HG03354 (cell line): ENCODE measurements at regions not wholly inside any gene's neighbourhood (a gene's known extent, or its start where the extent isn't known, plus 50 kb on each side); places are given as distances from the start of the nearest gene placed in this dataset.
"Not testable (repeated sequence)": the region's sequence is repeated elsewhere in the genome, so short reads cannot be mapped to it uniquely, and the experiment has no call there.

Experiments used
- ATAC-seq: cut with Tn5 transposase; IDR thresholded peaks from one replicate; pipeline ENCODE4 v1.9.1; 2021; ENCODE audit warnings: mild to moderate bottlenecking; ENCODE audit not compliant: unreplicated experiment, poor library complexity, severe bottlenecking

DNA sequence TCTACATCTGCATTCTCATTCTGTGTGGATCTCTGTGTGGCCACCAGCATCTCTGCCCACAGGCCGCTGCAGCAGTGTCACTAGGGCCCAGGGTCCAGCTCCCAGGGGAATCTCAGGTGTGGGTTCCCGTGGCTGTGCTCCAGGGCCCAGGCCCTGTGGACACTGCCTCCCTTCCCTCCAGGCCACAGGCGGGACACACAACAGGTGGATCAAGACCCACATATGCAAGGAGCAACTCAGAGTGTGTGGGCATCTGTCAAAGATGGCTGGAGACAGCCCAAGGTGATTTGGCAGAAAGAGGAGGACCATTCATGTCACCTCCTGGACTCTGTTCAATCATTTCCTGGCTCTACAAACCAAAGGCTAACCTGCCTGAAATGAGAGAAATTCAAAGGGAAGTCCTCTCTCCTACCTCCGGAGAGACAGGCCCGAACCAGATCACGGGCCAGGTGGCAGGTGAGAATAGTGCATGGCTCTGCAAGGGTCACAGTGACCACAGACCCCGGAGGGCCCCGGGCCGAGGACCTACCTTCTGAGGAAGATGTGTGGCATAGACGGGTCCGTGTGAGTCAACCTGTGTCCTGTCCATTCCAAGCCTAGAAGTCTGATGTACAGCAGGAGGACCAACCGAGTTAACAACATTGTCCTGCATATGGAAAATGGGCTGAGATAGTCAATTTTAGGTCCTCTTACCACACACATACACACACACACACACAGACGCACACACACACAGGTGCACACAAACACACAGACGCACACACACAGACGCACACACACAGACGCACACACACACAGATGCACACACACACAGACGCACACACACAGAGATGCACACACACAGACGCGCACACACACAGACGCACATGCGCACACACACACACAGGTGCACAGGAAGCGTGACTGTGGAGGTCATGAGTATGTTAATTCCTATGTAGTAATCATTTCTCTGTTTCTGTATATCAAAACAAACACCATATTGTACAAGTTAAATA is 1068.5 kb downstream of the BRD1 start:
- no peak for ATAC-seq

DNA sequence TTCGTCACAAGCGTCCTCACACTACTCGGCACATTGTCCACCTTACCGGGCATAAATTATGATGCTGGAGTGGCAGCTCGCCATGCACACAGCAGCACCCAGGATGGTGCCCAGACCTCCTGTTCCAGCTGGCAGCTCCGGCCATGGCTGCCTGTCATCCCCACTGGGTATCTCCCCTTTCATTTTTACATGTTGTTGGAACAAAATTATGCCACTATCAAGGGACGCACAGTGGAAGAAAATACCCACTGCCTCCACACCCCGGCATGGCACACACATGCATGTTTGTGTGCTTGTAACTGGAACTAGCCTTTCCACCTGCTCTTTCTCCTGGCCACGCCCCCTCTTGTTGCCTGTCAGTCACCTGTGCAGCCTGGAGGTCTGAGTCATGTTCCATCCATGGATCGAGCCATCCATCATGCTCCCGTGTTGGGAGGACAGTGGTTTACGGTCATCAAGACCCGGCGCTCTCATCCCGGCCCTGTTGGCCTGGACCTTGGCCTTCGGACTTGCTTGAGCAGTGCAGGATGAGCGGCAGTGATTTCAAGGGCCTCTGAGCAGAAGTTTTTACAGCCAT is 1069.6 kb downstream of the BRD1 start:
- no peak for ATAC-seq

DNA sequence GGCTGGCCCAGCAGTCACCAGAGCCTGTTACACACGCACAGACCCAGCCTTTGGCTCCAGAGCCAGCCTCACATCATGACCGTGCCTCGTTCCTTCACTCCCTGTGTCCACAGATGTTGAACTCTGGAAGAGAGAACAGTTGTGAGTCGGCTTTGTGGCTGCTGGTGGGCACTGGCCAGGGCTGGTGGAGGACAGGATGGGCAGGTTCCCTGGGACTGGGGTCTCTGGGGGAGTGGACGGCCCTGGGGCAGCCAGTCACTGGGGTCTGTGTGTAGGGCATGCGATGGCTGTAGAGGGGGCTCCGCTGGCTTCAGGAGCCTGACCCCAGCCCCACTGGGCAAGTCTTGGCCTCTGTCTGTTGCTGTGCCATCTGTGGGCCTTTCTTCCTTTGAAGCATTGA is 1070.1 kb downstream of the BRD1 start:
- no peak for ATAC-seq

DNA sequence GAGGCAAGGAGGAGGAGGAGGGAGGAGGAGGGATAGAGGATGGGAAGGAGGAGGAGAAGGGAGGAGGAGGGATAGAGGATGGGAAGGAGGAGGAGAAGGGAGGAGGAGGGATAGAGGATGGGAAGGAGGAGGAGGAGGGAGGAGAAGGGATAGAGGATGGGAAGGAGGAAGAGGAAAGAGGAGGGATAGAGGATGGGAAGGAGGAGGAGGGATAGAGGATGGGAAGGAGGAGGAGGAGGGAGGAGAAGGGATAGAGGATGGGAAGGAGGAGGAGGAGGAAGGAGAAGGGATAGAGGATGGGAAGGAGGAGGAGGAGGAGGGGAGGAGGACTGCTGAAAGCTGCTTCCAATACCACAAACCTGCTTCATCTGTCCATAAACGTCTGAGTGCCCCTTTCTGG is 1070.5 kb downstream of the BRD1 start:
- ATAC-seq: not testable (repeated sequence)

DNA sequence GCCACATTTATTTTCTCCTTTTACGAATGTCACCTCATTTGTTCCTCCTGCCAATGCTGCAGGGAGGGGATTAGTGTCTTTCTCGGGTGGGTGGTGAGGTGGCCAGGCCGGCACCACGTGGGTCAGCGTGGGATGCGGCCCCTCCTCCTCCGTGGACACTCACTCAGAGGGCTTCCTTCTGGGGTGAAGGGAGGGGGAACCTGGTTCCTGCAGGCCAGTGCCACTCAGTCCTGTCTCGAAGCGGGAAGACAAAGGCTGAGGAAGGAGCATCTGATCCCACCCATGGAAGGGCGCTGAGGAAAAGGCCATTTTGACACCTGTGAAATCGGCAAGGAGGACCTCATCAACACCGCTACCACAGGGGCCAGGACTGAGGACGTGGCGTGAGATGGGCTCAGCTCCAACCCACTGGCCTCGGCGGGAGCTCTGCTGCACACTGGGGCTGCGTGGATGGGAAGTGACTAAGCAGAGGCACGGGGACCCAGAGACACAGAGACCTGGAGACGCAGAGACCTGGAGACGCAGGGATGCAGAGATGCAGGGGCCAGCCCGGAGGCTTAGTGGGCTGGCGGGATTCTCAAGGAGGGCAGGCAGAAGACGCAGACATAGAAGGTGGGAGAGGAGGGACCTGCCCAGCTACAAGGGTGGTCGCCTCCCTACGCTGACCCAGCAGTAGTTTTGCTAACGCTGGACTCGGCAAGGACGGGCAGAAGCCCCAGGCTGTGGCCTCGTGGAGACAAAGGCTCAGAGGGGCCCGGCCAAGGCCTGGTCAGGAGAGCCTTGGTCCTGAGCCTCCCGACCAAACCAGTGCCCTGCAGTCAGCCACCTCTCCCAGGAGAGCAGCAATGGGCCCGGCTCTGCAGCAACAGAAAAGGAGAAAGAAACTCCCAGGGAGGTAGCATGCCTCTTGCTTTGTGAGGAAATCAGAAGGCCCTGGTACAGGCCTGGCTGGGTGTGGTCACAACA is 1071.2 kb downstream of the BRD1 start:
- no peak for ATAC-seq

DNA sequence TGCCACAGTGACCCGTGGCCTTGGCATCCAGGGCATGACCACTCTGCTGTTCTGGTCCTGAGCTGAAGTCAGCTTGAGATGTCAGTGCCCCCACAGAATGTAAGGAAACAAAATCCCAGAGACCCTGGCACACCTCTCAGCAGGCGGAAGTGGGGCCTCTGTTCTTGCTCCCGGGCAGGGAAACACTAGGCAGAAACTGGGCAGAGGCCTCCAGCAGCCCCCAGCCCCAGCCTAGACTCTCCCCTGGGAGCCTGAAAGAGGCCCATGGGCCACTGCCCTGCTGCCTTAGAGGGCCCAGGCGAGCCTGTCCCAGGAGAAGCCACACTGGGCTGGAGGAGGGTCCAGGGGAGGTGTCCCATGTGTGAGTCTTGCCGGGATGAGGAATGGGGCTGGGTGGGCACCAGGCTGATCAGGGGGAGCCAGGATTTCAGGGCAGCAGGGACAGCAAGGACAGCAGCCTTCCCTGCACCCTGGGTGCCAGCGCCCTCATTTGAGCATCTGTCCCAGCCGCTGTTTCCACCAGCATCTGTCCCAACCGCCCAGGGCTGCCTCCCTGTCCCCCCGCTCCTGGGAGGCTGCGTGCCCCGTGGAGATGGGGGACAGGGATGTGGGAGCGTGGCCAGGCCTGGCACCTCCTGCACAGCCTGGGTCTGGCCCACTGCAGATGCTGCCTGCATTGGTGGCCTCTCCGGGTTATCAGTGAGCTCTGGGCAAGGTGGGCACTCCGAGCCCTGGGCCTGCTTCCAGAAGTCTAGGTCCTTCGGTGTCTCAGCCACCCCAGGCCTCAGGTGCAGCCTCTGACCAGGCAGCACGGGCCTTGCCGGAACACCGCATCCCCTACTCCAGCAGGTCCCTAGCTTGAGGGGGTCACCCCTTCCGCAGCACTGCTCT is 1072.4 kb downstream of the BRD1 start:
- ATAC-seq: no peak

DNA sequence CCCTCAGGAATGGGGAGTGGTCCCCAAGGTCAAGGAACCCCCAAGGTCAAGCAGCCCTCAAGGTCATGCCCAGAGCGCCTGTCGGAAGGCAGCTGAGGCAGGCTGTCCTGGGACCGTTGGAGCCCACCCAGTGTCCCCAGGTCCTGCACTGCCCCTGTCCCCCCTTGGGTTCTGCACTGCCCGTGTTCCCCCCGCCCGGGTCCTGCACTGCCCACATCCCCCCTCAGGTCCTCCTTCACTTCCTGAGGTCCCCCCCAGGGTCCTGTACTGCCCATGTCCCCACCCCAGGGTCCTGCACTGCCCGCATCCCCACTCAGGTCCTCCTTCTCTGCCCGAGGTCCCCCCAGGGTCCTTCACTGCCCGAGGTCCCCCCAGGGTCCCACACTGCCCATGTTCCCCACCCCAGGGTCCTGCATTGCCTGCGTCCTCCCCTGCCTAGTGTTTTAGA is 1073.0 kb downstream of the BRD1 start:
- ATAC-seq: no peak

DNA sequence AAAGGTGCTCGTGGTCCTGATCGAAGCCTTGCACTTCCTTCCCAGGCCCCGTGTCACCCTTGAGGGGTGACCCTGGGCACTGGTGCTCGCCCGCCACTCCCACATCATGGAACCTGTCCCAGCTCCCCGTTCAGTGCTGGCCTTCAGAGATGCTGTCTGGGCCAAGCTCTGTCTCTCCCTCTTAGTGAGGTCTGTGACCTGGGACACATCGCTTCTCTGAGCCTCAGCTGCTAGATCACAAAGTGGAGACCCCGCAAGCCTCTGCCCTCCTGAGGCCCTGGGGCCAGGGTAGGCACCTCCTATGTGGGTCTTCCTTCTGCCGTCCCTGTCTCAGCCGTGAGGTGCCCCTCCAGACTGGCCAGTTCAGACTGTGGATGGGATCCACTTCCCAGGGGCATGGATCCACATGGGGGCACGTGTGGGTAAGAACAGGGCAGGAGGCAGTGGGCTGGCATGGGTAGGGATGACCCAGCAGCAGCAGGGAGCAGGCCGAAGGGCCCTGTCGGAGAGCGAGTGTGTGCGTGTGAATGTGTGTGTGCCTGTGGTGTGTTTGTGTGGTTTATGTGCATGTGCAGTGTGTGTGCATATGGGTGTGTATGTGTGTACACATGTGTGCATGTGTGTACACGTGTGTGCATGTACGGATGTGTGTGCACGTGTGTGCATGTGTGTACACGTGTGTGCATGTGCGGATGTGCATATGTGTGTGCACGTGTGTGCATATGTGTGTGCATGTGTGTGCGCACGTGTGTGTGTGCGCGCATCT is 1073.7 kb downstream of the BRD1 start:
- no peak for ATAC-seq

DNA sequence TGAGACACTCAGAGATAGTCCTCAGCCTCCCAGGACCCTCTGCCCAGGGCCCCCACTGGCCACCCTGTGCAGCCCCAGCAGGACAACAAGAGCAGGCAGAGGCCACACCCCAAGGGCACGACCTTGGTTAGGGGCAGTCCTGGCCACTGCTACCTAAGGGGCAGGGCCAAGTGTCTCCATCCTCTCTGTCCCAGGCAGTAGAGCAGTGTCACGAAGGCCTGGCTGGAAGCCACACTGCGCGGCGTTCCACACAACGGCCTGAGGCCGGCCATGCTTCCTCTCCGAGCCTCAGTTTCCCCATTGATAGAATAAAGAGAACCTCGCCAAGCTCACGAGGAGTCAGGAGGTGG is 1074.3 kb downstream of the BRD1 start:
- ATAC-seq: no peak

DNA sequence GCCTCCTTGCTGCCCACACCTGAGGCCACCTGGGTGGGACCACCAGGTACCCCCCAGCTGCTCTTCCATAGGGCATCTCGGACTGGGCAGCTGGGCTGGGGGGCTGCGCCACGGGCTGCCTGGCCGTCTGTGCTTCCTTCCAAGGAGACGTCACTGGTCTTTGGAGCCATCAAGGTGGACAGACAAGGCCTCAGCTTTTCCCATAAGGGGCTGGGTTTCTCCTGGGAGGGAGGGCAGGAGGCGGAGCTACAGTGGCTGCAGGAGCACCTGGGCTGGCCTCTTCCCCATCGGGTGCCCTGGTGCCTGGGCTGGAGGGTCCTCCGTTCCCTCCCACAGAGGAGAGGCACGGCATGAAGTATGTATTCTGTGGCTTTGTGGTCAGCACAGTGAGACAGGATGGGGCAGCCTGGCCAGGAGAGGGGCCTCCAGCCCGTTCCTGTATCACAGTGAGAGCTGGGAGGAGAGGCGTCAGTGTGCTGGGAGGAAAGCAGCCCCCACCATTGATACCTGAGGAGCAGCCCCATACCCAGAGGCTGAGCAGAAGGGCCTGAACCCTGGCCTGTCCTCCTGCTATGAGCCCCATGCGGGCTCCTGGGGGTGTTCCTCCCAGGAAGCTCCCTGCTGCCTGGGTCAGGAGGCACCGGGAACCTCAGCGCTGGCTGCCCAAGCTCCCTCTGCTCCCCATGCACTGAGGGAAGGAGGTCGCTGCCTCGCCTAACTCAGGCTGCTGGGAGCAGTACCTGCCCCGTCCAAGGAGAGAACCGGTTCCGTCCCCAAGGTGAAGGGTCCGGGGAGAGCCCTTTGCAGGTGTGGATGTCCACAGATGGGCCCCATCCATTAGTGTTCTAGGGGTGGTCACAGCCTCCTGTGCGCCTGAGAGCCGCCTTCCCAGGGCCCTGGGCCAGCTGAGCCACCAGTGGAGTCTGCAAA is 1075.0 kb downstream of the BRD1 start:
- ATAC-seq: no peak

DNA sequence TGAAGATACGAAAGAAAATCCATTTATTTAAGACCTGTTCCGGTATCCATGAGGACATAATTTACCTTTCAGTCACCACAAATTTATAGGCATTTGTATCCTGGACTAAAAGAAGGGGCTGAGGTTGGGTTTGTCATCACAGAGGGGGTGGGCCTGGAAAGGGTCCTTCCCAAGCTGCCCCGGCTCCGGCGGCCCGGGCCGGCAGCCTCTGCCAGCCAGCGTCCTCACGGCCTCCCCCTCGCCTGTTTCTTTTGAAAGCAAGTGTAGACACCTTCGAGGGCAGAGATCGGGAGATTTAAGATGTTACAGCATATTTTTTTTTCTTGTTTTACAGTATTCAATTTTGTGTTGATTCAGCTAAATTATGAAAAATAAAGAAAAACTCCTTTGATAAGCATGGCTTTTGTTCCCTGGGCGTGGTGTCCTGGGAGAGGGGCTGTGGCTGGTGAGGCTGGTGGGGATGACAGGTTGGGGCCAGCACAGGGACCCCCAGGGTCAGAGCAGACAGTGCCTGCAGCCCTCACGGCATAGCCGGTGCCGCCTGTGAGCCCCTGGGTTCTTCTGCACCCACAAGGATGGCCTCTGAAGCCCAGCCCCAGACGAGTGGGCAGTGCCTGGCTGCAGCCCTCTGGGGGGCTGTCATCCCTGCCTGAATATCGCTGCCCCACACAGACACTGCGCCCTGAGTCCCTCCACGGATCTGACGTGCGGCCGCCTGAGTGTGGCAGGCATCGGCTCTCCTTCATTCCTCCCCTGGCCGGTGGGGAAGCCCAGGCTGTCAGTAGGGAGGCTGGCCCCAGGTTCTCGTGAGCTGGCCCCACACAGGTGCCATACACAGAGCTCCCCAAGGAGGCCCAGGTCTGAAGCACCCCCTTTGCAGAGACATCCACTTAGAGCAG is 1075.9 kb downstream of the BRD1 start:
- no peak for ATAC-seq

DNA sequence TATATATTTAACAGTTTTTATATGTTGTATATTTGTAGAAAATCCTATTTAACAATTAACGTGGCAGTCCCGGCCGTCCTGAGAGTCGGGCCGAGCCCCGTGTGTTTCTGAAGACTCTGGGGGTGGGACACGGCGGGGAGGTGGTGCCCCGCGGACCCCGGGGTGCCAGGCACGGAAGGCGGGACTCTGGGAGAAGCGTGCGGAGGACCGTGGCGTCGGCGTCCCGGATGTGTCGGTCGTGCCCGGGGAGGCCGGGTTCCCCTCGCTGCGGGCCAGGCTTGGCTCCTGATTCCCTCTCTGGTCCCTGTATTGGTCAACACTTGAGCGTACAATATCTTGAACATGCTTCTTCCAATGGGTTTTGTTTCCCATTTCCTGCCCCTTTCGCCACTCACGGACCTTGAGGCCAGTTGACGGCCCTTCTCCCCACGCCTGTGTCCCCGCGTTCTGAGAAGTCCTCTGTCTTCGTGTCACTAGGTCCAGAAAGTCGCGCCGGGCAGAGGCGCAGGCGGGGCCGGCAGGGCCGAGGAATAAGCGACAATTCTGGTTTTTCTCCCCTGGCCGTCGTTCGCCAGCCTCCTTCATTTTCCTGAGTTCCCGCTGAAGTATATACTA is 1076.7 kb downstream of the BRD1 start:
- no peak for ATAC-seq

DNA sequence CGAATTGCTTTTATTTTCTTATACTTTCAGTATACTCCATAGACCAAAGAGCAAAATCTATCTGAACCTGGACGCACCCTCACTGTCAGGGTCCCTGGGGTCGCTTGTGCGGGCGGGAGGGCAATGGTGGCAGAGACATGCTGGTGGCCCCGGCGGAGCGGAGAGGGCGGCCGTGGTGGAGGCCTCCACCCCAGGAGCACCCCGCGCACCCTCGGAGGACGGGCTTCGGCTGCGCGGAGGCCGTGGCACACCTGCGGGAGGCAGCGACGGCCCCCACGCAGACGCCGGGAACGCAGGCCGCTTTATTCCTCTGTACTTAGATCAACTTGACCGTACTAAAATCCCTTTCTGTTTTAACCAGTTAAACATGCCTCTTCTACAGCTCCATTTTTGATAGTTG is 1077.4 kb downstream of the BRD1 start:
- ATAC-seq: no peak

DNA sequence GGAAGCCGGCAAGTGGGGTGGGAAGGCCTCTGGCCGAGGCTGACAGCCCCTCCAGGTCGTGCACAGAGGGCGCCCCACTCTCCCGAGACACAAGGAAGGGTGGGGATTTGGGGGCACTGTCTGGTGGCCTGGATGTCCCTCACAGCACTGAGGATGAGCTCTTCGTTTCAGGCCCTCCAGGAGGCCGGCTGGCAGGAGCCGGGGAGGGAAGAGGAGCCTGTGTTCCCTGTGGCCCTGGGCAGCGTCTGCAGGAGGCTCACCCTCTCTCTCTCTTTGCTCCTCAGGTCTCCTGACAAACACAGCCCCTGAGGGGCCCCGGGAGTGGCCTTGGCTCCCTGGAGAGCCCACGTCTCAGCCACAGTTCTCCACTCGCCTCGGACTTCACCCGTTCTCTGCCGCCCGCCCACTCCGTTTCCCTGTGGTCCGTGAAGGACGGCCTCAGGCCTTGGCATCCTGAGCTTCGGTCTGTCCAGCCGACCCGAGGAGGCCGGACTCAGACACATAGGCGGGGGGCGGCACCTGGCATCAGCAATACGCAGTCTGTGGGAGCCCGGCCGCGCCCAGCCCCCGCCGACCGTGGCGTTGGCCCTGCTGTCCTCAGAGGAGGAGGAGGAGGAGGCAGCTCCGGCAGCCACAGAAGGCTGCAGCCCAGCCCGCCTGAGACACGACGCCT is 1078.0 kb downstream of the BRD1 start:
- ATAC-seq: no peak

DNA sequence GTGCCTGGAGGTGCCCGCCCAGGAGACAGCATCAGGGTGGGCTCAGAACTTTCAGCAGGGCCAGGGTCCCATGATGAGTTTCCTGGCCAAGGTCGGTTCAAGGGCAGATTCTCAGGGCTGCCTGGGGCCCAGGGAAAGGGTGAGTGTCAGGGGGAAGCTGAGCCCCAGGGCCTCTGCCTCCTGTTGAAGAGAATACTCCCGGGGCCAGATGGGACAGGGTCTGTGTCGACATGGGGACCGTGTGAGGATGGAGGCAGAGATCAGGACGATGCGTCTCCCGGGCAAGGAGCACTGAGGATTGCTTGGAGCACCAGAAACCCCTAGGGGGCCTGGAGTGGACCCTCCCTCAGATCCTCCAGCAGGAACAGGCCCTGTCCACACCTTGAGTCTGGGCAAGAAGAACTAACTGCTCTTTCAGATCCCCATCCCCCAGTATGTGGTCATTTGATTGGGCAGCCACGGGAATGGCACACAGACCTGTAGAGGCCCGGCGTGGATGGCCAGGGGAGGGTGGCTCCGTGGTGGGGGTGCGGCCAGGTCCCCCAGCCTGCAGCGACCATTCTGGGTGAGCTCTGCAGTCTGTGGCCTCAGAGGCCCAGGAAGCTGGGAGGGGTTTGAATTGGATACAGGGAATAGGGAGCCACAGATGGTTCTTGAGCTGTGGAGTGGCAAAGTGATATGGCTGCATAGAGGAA is 1078.7 kb downstream of the BRD1 start:
- no peak for ATAC-seq
